GM23338 (cell line): ENCODE measurements at regions not wholly inside any gene's neighbourhood (a gene's known extent, or its start where the extent isn't known, plus 50 kb on each side); places are given as distances from the start of the nearest gene placed in this dataset.

Experiments
- ATAC-seq: fragments of 200-7000 bp; cut with Tn5 transposase; 3 replicates; pipeline ENCODE4 v1.9.1; 2020
- DNase-seq: peaks from one replicate; pipeline ENCODE4 v3.0.0-alpha.2; 2015; ENCODE audit warnings: low spot score
- H2AFZ ChIP-seq: fragments of 200-600 bp; sonication (generic); 2 replicates; pipeline ENCODE4 v1.8.0; 2016; ENCODE audit warnings: antibody characterized with exemption, mild to moderate bottlenecking, moderate library complexity
- H3F3A ChIP-seq: fragments of 200-600 bp; sonication (generic); replicated peaks from 2 replicates; pipeline ENCODE4 v1.8.0; 2017; ENCODE audit warnings: antibody characterized with exemption, mixed run types, low read depth
- H3K27ac ChIP-seq: fragments of 200-600 bp; sonication (generic); 2 replicates; pipeline ENCODE4 v1.6.1; 2016; ENCODE audit warnings: low read depth
- H3K27me3 ChIP-seq: fragments of 200-600 bp; sonication (generic); 2 replicates; pipeline ENCODE4 v1.8.0; 2016; ENCODE audit warnings: mild to moderate bottlenecking, mixed run types, moderate library complexity; ENCODE audit not compliant: insufficient read depth
- H3K36me3 ChIP-seq: fragments of 200-600 bp; sonication (generic); 2 replicates; pipeline ENCODE4 v1.8.0; 2016; ENCODE audit warnings: mild to moderate bottlenecking; ENCODE audit not compliant: insufficient read depth
- H3K4me1 ChIP-seq: fragments of 200-600 bp; sonication (generic); 2 replicates; pipeline ENCODE4 v1.8.0; 2016; ENCODE audit warnings: mild to moderate bottlenecking, moderate library complexity; ENCODE audit not compliant: insufficient read depth
- H3K4me2 ChIP-seq: fragments of 200-600 bp; sonication (generic); 2 replicates; pipeline ENCODE4 v1.7.1; 2017; ENCODE audit warnings: mixed run types
- H3K4me3 ChIP-seq: fragments of 200-600 bp; sonication (generic); 2 replicates; pipeline ENCODE4 v1.6.1; 2016; ENCODE audit warnings: mixed run types
- H3K79me2 ChIP-seq: fragments of 200-600 bp; sonication (generic); replicated peaks from 2 replicates; pipeline ENCODE4 v1.8.0; 2017; ENCODE audit warnings: mild to moderate bottlenecking; ENCODE audit not compliant: insufficient read depth
- H3K9me2 ChIP-seq: fragments of 200-600 bp; sonication (generic); 2 replicates; pipeline ENCODE4 v1.8.0; 2017; ENCODE audit not compliant: insufficient read depth
- H4K20me1 ChIP-seq: fragments of 200-600 bp; sonication (generic); replicated peaks from 2 replicates; pipeline ENCODE4 v1.8.0; 2017; ENCODE audit warnings: mild to moderate bottlenecking; ENCODE audit not compliant: insufficient read depth
- H3K27ac Mint-ChIP-seq: 2 replicates; pipeline ENCODE4 v1.8.0; 2020; ENCODE audit warnings: inconsistent platforms, mild to moderate bottlenecking, moderate library complexity, mixed read lengths
- H3K27me3 Mint-ChIP-seq: 3 replicates; pipeline ENCODE4 v1.8.0; 2022; ENCODE audit warnings: low read depth, mild to moderate bottlenecking, moderate library complexity, mixed read lengths, inconsistent platforms; ENCODE audit not compliant: insufficient read depth, poor library complexity
- H3K36me3 Mint-ChIP-seq: 3 replicates; pipeline ENCODE4 v1.8.0; 2021; ENCODE audit warnings: low read depth, mild to moderate bottlenecking, inconsistent platforms, moderate library complexity, mixed read lengths
- H3K4me1 Mint-ChIP-seq: 3 replicates; pipeline ENCODE4 v1.8.0; 2020; ENCODE audit warnings: mild to moderate bottlenecking, inconsistent platforms, mixed read lengths
- H3K4me3 Mint-ChIP-seq: 3 replicates; pipeline ENCODE4 v1.8.0; 2021; ENCODE audit warnings: moderate library complexity, mild to moderate bottlenecking, inconsistent platforms, mixed read lengths
- H3K9me3 Mint-ChIP-seq: 3 replicates; pipeline ENCODE4 v1.8.0; 2020; ENCODE audit warnings: moderate library complexity, mild to moderate bottlenecking, inconsistent platforms, mixed read lengths
- CREB1 ChIP-seq: fragments of 250-450 bp; sonication (Bioruptor Pico); IDR thresholded peaks from 2 replicates; pipeline ENCODE4 v1.5.0; 2020; ENCODE audit warnings: low read depth, mild to moderate bottlenecking, moderate library complexity
- CTCF ChIP-seq, 2 experiments: fragments of 200-600 bp in 1 of 2; sonication (generic) in 1 of 2; conservative IDR thresholded peaks; 2 replicates each; pipeline versions ENCODE4 v1.5.1 to v1.6.1; 2016 to 2017; ENCODE audit warnings: antibody characterized with exemption in 2 of 2, low read depth in 2 of 2, mild to moderate bottlenecking in 2 of 2, moderate library complexity in 1 of 2
- ETS1 ChIP-seq: IDR thresholded peaks from 2 replicates; pipeline ENCODE4 v1.6.1; 2016; ENCODE audit warnings: antibody characterized with exemption
- EZH2 ChIP-seq: fragments of 200-600 bp; sonication (generic); IDR thresholded peaks from one replicate; pipeline ENCODE4 v1.8.0; 2017; ENCODE audit warnings: antibody characterized with exemption, mild to moderate bottlenecking, low read depth; ENCODE audit not compliant: unreplicated experiment
- EZH2phosphoT487 ChIP-seq: fragments of 200-600 bp; sonication (generic); IDR thresholded peaks from one replicate; pipeline ENCODE4 v1.8.1; 2018; ENCODE audit warnings: antibody characterized with exemption; ENCODE audit not compliant: unreplicated experiment
- JUNB ChIP-seq: IDR thresholded peaks from one replicate; pipeline ENCODE4 v1.6.1; 2016; ENCODE audit warnings: antibody characterized with exemption; ENCODE audit not compliant: unreplicated experiment
- NANOG ChIP-seq: IDR thresholded peaks from 2 replicates; pipeline ENCODE4 v1.6.1; 2016; ENCODE audit warnings: antibody characterized with exemption, borderline replicate concordance
- REST ChIP-seq: IDR thresholded peaks from one replicate; pipeline ENCODE4 v1.6.1; 2018; ENCODE audit warnings: antibody characterized with exemption; ENCODE audit not compliant: unreplicated experiment
- ZNF462 ChIP-seq: fragments of 250-450 bp; sonication (Bioruptor Pico); IDR thresholded peaks from 2 replicates; pipeline ENCODE4 v1.5.0; 2020; ENCODE audit warnings: mild to moderate bottlenecking, moderate library complexity

GRCh38 chr15:39096608-39097205 is 484.2 kb upstream of the THBS1 start:
- H3K4me1 ChIP-seq = peaks cover 23% of the 10 kb centered on the region
- H3K36me3 Mint-ChIP-seq = no peaks in the 10 kb centered on the region
- ATAC-seq (no peak), DNase-seq (no peak)
- no peak overlapping the region for H3K4me3 Mint-ChIP-seq
- H3K9me2 ChIP-seq = 0 out of 2 replicates have a peak, but pooled peaks cover 4% of the 10 kb centered on the region
- H3K9me3 Mint-ChIP-seq = no peaks in the 10 kb centered on the region
- H4K20me1 ChIP-seq = no peaks in the 10 kb centered on the region
- no peak overlapping the region for H3K4me3 ChIP-seq
- no peaks in the 10 kb centered on the region for H3F3A ChIP-seq
- no peak overlapping the region for H3K27ac ChIP-seq
- TF ChIP-seq REST (no peak), JUNB (no peak), EZH2phosphoT487 (no peak), ETS1 (no peak), CTCF (conservative IDR thresholded peaks at IDR 0.05; ENCODE audit: low read depth in 2 of 2) (no peak), ZNF462 (CRISPR knock-in tag) (no peak), EZH2 (no peak), NANOG (no peak), CREB1 (no peak)
- no peaks in the 10 kb centered on the region for H3K79me2 ChIP-seq
- no peak overlapping the region for H3K4me2 ChIP-seq
- H3K4me1 Mint-ChIP-seq = peaks cover 24% of the 10 kb centered on the region
- H2AFZ ChIP-seq = peak overlapping the region; percentile 21; the same call in 1 of the 2 replicates
- no peak overlapping the region for H3K27ac Mint-ChIP-seq
- H3K27me3 ChIP-seq = no peaks in the 10 kb centered on the region
- peaks cover 2% of the 10 kb centered on the region for H3K27me3 Mint-ChIP-seq
- H3K36me3 ChIP-seq = no peaks in the 10 kb centered on the region
